PC-3 (cell line): ENCODE measurements at regions not wholly inside any gene's neighbourhood (a gene's known extent, or its start where the extent isn't known, plus 50 kb on each side); places are given as distances from the start of the nearest gene placed in this dataset.

Source experiments
- ATAC-seq: fragments of 200-7000 bp; cut with Tn5 transposase; 2 replicates; pipeline ENCODE4 v1.9.1; 2020; ENCODE audit warnings: mild to moderate bottlenecking, moderate library complexity
- BruUV-seq: library from RNA; stranded (reverse); fragments of 400-500 nt; replicated peaks from 2 replicates; lab custom pipeline; 2021; lab: Mats Ljungman, UMichigan
- CTCF ChIA-PET: fragments of 300-600 bp; sonication (Branson Sonifier 250); formaldehyde crosslinking; loops from one replicate; lab custom pipeline; 2022; ENCODE audit warnings: antibody characterized with exemption; lab: Charles Lee
- POLR2A ChIA-PET: fragments of 300-600 bp; sonication (Branson Sonifier 250); formaldehyde crosslinking; loops from one replicate; lab custom pipeline; 2022; ENCODE audit warnings: antibody characterized with exemption; ENCODE audit not compliant: unreplicated experiment; lab: Charles Lee
- DNase-seq: peaks from one replicate; pipeline ENCODE4 v3.0.0-alpha.2; 2015
- H2AFZ ChIP-seq: fragments of 300-600 bp; sonication (generic); 2 replicates; pipeline ENCODE4 v1.6.0; 2016; ENCODE audit warnings: antibody characterized with exemption, low read length
- H3F3A ChIP-seq: fragments of 300-600 bp; sonication (generic); one replicate; pipeline ENCODE4 v1.6.0; 2017; ENCODE audit warnings: antibody characterized with exemption, low read length, control low read depth, mild to moderate bottlenecking; ENCODE audit not compliant: unreplicated experiment
- H3K27ac ChIP-seq: fragments of 300-600 bp; sonication (generic); 2 replicates; pipeline ENCODE4 v1.5.1; 2016; ENCODE audit warnings: mild to moderate bottlenecking, low read length
- H3K27me3 ChIP-seq: fragments of 300-600 bp; sonication (generic); 2 replicates; pipeline ENCODE4 v1.6.1; 2016; ENCODE audit warnings: low read length, mixed read lengths
- H3K36me3 ChIP-seq: fragments of 300-600 bp; sonication (generic); 2 replicates; pipeline ENCODE4 v1.6.1; 2016; ENCODE audit warnings: low read depth, mixed run types, low read length, mixed read lengths
- H3K4me1 ChIP-seq: fragments of 300-600 bp; sonication (generic); 2 replicates; pipeline ENCODE4 v1.5.1; 2016; ENCODE audit warnings: low read length; ENCODE audit not compliant: insufficient read depth
- H3K4me2 ChIP-seq: fragments of 300-600 bp; sonication (generic); 2 replicates; pipeline ENCODE4 v1.6.0; 2016; ENCODE audit warnings: low read length
- H3K4me3 ChIP-seq: fragments of 300-600 bp; sonication (generic); 2 replicates; pipeline ENCODE4 v1.5.1; 2016; ENCODE audit warnings: mild to moderate bottlenecking, low read length, mixed read lengths
- H3K79me2 ChIP-seq: fragments of 300-600 bp; sonication (generic); 2 replicates; pipeline ENCODE4 v1.6.1; 2017; ENCODE audit warnings: low read length, mixed read lengths
- H3K9ac ChIP-seq: fragments of 300-600 bp; sonication (generic); 2 replicates; pipeline ENCODE4 v1.6.0; 2016; ENCODE audit warnings: mild to moderate bottlenecking, low read length
- H3K9me2 ChIP-seq: fragments of 300-600 bp; sonication (generic); replicated peaks from 2 replicates; pipeline ENCODE4 v1.6.1; 2016; ENCODE audit warnings: mixed run types, low read length, mixed read lengths
- H3K9me3 ChIP-seq: fragments of 300-600 bp; sonication (generic); 2 replicates; pipeline ENCODE4 v1.6.1; 2016; ENCODE audit warnings: low read length, mixed read lengths
- H4K20me1 ChIP-seq: fragments of 300-600 bp; sonication (generic); 2 replicates; pipeline ENCODE4 v1.6.1; 2016; ENCODE audit warnings: low read length, mixed read lengths
- EZH2 ChIP-seq: fragments of 300-600 bp; sonication (generic); IDR thresholded peaks from one replicate; pipeline ENCODE4 v1.6.1; 2017; ENCODE audit warnings: antibody characterized with exemption, mild to moderate bottlenecking, low read length; ENCODE audit not compliant: unreplicated experiment
- EZH2phosphoT487 ChIP-seq: fragments of 300-600 bp; sonication (generic); IDR thresholded peaks from 2 replicates; pipeline ENCODE4 v1.6.1; 2018; ENCODE audit warnings: mild to moderate bottlenecking, antibody characterized with exemption, low read length, borderline replicate concordance
- intact Hi-C: fragments of 100-400 bp; cut with micrococcal nuclease; formaldehyde crosslinking; loops from 2 replicates; pipeline ENCODE4 v1.9.0; 2023
- TF ChIP-seq, protein P1 (sequence below): fragments of 300-600 bp; sonication (generic); conservative IDR thresholded peaks from 2 replicates; pipeline ENCODE4 v1.5.1; 2017; ENCODE audit warnings: antibody characterized with exemption, low read depth, mild to moderate bottlenecking, low read length

GRCh38 chr7:15848901-15849300 is 162.4 kb upstream of the MEOX2 start:
- ChIA-PET POLR2A (no interaction called here), CTCF (no interaction called here)
- TF ChIP-seq EZH2: no peak
- TF ChIP-seq, protein P1, sequence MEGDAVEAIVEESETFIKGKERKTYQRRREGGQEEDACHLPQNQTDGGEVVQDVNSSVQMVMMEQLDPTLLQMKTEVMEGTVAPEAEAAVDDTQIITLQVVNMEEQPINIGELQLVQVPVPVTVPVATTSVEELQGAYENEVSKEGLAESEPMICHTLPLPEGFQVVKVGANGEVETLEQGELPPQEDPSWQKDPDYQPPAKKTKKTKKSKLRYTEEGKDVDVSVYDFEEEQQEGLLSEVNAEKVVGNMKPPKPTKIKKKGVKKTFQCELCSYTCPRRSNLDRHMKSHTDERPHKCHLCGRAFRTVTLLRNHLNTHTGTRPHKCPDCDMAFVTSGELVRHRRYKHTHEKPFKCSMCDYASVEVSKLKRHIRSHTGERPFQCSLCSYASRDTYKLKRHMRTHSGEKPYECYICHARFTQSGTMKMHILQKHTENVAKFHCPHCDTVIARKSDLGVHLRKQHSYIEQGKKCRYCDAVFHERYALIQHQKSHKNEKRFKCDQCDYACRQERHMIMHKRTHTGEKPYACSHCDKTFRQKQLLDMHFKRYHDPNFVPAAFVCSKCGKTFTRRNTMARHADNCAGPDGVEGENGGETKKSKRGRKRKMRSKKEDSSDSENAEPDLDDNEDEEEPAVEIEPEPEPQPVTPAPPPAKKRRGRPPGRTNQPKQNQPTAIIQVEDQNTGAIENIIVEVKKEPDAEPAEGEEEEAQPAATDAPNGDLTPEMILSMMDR: no peak
- no peak for TF ChIP-seq EZH2phosphoT487
- Histone ChIP-seq H3K36me3 (no peaks in the 10 kb centered on the region), H4K20me1 (no peaks in the 10 kb centered on the region), H3F3A (no peaks in the 10 kb centered on the region), H3K9ac (no peak overlapping the region), H3K27me3 (no peaks in the 10 kb centered on the region), H2AFZ (no peak overlapping the region), H3K9me3 (no peaks in the 10 kb centered on the region), H3K4me2 (no peak overlapping the region), H3K4me3 (no peak overlapping the region), H3K4me1 (no peaks in the 10 kb centered on the region), H3K9me2 (no peaks in the 10 kb centered on the region), H3K27ac (no peak overlapping the region), H3K79me2 (no peaks in the 10 kb centered on the region)
- DNase-seq: no peak
- intact Hi-C loops: no loop called here
- BruUV-seq: no TSS peak
- ATAC-seq: no peak

DNA sequence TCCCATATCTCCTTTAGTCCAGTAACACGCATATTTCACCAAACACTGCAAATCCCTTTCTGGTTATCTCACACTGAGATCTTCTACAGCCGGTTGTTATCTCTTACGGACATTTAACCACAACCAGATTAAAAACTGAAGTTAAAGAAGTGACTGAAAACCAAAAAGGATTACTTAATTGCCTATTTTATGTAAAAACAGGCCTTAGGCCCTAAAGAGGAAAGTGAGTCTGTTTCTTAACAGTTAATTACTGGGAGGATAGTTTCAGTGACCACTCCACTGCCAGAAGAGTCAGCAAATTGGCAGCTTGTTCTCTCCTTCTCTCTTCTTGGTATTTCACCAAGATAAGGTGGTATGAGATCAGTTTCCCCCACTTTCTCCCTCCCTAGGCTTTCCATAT is 161.9 kb upstream of the MEOX2 start:
- no peaks in the 10 kb centered on the region for H3K9me3 ChIP-seq
- no peaks in the 10 kb centered on the region for H3K79me2 ChIP-seq
- H3K27ac ChIP-seq: no peak overlapping the region
- no peak overlapping the region for H3K4me2 ChIP-seq
- no peaks in the 10 kb centered on the region for H4K20me1 ChIP-seq
- no peaks in the 10 kb centered on the region for H3K36me3 ChIP-seq
- no peak overlapping the region for H3K4me3 ChIP-seq
- H3K27me3 ChIP-seq: no peaks in the 10 kb centered on the region
- ATAC-seq (no peak), DNase-seq (no peak)
- no peaks in the 10 kb centered on the region for H3K4me1 ChIP-seq
- no TSS peak for BruUV-seq
- no peak for TF ChIP-seq EZH2phosphoT487
- TF ChIP-seq EZH2: no peak
- TF ChIP-seq, protein P1: no peak
- H3K9ac ChIP-seq: no peak overlapping the region
- ChIA-PET POLR2A (no interaction called here), CTCF (no interaction called here)
- no peak overlapping the region for H2AFZ ChIP-seq
- intact Hi-C loops: no loop called here
- no peaks in the 10 kb centered on the region for H3K9me2 ChIP-seq
- no peaks in the 10 kb centered on the region for H3F3A ChIP-seq

GRCh38 chr7:15845868-15846267 is 159.4 kb upstream of the MEOX2 start:
- intact Hi-C loops: no loop called here
- H3K27ac ChIP-seq: no peak overlapping the region
- H2AFZ ChIP-seq: no peak overlapping the region

More at GRCh38 chr7:15845868-15846267, 159.4 kb upstream of the MEOX2 start:
- no peaks in the 10 kb centered on the region for H3F3A ChIP-seq
- POLR2A ChIA-PET: no interaction called here
- H3K36me3 ChIP-seq: no peaks in the 10 kb centered on the region
- no peaks in the 10 kb centered on the region for H3K9me2 ChIP-seq
- DNase-seq (no peak), ATAC-seq (no peak)
- TF ChIP-seq EZH2: no peak
- TF ChIP-seq EZH2phosphoT487: no peak
- TF ChIP-seq, protein P1: no peak
- H4K20me1 ChIP-seq: no peaks in the 10 kb centered on the region
- H3K9ac ChIP-seq: no peak overlapping the region
- no peaks in the 10 kb centered on the region for H3K9me3 ChIP-seq
- CTCF ChIA-PET: no interaction called here
- no TSS peak for BruUV-seq
- H3K4me3 ChIP-seq: no peak overlapping the region
- H3K4me1 ChIP-seq: no peaks in the 10 kb centered on the region
- H3K4me2 ChIP-seq: no peak overlapping the region
- no peaks in the 10 kb centered on the region for H3K79me2 ChIP-seq
- H3K27me3 ChIP-seq: no peaks in the 10 kb centered on the region
